ENCODE measurements at regions not wholly inside any gene's neighbourhood (a gene's known extent, or its start where the extent isn't known, plus 50 kb on each side); places are given as distances from the start of the nearest gene placed in this dataset.

DNA sequence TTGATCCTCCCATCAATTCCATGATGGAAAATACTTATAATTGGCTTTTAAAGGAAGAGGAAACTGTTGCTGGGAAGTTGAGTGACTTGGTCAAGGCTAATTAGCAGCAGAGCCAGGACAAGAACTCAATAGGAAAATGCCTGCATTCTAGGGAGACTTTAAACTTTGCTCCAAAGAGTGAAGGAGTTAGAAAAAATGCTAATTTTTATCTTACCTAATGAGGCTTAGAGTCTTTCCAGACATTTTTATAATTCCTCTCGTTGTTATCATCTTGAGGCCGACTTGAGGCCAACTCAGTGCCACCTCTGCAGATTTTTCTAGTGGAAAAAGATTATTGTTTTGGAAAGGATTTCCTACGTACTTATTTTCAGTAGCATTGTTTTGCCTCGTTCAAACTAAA lies 344.6 kb downstream of the ETNK1 start:
- no peak for DNase-seq
- intact Hi-C loops (cut with micrococcal nuclease), result no loop called here
- no peak for TF ChIP-seq CTCF (IDR thresholded peaks at IDR 0.05; ENCODE audit: borderline replicate concordance)
- H3K4me3 ChIP-seq, result no peak overlapping the region
- H3K4me1 ChIP-seq, result no peaks in the 10 kb centered on the region
- H3K9me3 ChIP-seq (replicated peaks), result no peaks in the 10 kb centered on the region
- no peaks in the 10 kb centered on the region for H3K36me3 ChIP-seq
- H3K27ac ChIP-seq (replicated peaks), result no peak overlapping the region
- no peaks in the 10 kb centered on the region for H3K27me3 ChIP-seq (ENCODE audit: low read depth)

DNA sequence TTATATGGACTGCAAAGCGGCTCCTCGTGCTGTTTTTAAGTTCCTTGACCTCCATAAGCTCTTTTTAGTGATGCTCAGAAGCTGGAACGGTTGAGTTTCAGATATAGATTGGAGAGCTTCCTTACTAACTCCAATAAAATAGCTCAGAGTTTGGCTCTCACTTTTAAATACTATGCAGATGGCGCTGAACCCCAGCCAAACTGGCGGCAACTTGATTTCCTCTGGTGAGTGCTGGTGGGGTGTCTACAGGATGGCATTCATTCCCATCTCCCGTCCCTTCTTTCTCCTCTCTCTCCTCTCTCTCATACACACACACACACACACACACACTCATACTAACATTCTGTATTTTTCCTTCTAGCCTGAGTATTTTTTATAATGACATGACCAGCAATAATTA lies 346.3 kb downstream of the ETNK1 start:
- no peak for TF ChIP-seq CTCF (IDR thresholded peaks at IDR 0.05; ENCODE audit: borderline replicate concordance)
- no peak overlapping the region for H3K27ac ChIP-seq (replicated peaks)
- H3K36me3 ChIP-seq, result no peaks in the 10 kb centered on the region
- no peak overlapping the region for H3K4me3 ChIP-seq
- DNase-seq, result no peak
- H3K4me1 ChIP-seq, result no peaks in the 10 kb centered on the region
- intact Hi-C loops (cut with micrococcal nuclease), result no loop called here
- H3K27me3 ChIP-seq (ENCODE audit: low read depth), result no peaks in the 10 kb centered on the region
- H3K9me3 ChIP-seq (replicated peaks), result no peaks in the 10 kb centered on the region

- Histone ChIP-seq H3K27ac (replicated peaks) (no peak overlapping the region), H3K9me3 (replicated peaks) (no peaks in the 10 kb centered on the region), H3K36me3 (no peaks in the 10 kb centered on the region), H3K4me3 (no peak overlapping the region), H3K4me1 (no peaks in the 10 kb centered on the region), H3K27me3 (ENCODE audit: low read depth) (no peaks in the 10 kb centered on the region)
- no peak for TF ChIP-seq CTCF (IDR thresholded peaks at IDR 0.05; ENCODE audit: borderline replicate concordance)
- intact Hi-C loops (cut with micrococcal nuclease), result no loop called here
- no peak for DNase-seq
Observed at GRCh38 chr12:22971701-22972191, 346.8 kb downstream of the ETNK1 start.

DNA sequence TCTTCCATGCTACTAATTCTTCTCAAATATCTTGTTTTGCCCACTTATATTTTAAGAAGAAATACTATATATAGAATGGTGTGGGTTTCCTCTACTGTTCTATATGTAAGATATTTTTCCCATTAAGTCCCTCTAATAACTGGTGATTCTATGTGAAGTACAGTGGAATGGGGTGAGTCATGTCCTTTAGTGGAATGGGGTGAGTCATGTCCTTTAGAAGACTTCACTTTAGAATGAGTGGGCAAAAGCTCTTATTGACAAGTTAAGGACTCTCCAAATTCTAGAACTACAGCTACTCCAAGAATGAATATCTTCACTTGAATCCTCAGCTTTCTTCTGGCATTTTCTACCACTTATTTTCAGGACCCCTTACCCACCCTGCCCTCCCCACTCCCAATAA lies 349.9 kb downstream of the ETNK1 start:
- Histone ChIP-seq H3K4me1 (no peaks in the 10 kb centered on the region), H3K4me3 (no peak overlapping the region), H3K27me3 (ENCODE audit: low read depth) (no peaks in the 10 kb centered on the region), H3K9me3 (replicated peaks) (no peaks in the 10 kb centered on the region), H3K36me3 (no peaks in the 10 kb centered on the region), H3K27ac (replicated peaks) (no peak overlapping the region)
- DNase-seq, result no peak
- TF ChIP-seq CTCF (IDR thresholded peaks at IDR 0.05; ENCODE audit: borderline replicate concordance), result no peak
- intact Hi-C loops (cut with micrococcal nuclease), result no loop called here

DNA sequence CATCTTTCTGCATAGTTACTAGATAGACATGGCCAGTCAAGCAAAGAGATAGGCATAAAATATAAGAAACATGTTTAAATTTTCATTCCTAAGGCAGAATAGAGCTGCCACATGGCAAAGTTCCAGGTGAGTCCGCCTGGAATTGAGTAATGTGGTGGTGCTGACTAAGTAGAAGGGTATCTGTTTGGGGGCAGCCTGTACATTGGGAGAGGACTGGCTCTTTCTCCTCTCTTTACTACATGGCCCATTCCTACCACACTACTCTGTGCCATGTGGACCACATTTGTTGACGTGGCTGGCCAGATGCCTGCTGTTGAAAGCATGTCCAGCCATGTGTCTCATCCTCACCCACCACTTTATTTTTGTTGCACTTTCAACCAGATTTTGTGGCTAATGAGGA lies 354.0 kb downstream of the ETNK1 start:
- H3K4me1 ChIP-seq, result no peaks in the 10 kb centered on the region
- H3K27ac ChIP-seq (replicated peaks), result no peak overlapping the region
- intact Hi-C loops (cut with micrococcal nuclease), result no loop called here
- no peak overlapping the region for H3K4me3 ChIP-seq
- no peaks in the 10 kb centered on the region for H3K9me3 ChIP-seq (replicated peaks)
- DNase-seq, result no peak
- H3K27me3 ChIP-seq (ENCODE audit: low read depth), result no peaks in the 10 kb centered on the region
- no peaks in the 10 kb centered on the region for H3K36me3 ChIP-seq
- TF ChIP-seq CTCF (IDR thresholded peaks at IDR 0.05; ENCODE audit: borderline replicate concordance), result no peak

Measured in left ventricle myocardium inferior (tissue), 1 donor.